GM19351 (cell line): ENCODE measurements at regions not wholly inside any gene's neighbourhood (a gene's known extent, or its start where the extent isn't known, plus 50 kb on each side); places are given as distances from the start of the nearest gene placed in this dataset.

Experiments used
- ATAC-seq: cut with Tn5 transposase; IDR thresholded peaks from one replicate; pipeline ENCODE4 v1.9.1; 2021; ENCODE audit warnings: mild to moderate bottlenecking, moderate library complexity; ENCODE audit not compliant: unreplicated experiment

- ATAC-seq: no peak
Observed at GRCh38 chr1:94599095-94599813, 57.7 kb upstream of the F3 start.

GRCh38 chr1:94597701-94598100 lies 56.1 kb upstream of the F3 start:
- no peak for ATAC-seq

GRCh38 chr1:94596260-94596659 lies 54.7 kb upstream of the F3 start:
- no peak for ATAC-seq

GRCh38 chr1:94595658-94596057 lies 54.1 kb upstream of the F3 start:
- ATAC-seq: no peak

GRCh38 chr1:94593611-94594010 lies 52.1 kb upstream of the F3 start:
- no peak for ATAC-seq

- ATAC-seq: no peak
Observed at GRCh38 chr1:94592571-94592920, 51.0 kb upstream of the F3 start.

- ATAC-seq: no peak
Observed at GRCh38 chr1:94591823-94592570, 50.4 kb upstream of the F3 start.
